GM23248 (cell line): ENCODE measurements at regions not wholly inside any gene's neighbourhood (a gene's known extent, or its start where the extent isn't known, plus 50 kb on each side); places are given as distances from the start of the nearest gene placed in this dataset.

Experiments
- EZH2 ChIP-seq: fragments of 200-600 bp; sonication (generic); IDR thresholded peaks from 2 replicates; pipeline ENCODE4 v1.6.1; 2018; ENCODE audit warnings: antibody characterized with exemption, mild to moderate bottlenecking; ENCODE audit not compliant: insufficient read depth, poor library complexity, severe bottlenecking
- EZH2phosphoT487 ChIP-seq: fragments of 200-600 bp; sonication (generic); IDR thresholded peaks from 2 replicates; pipeline ENCODE4 v1.6.1; 2018; ENCODE audit warnings: antibody characterized with exemption, moderate library complexity, mild to moderate bottlenecking, low read depth; ENCODE audit not compliant: insufficient read depth

DNA sequence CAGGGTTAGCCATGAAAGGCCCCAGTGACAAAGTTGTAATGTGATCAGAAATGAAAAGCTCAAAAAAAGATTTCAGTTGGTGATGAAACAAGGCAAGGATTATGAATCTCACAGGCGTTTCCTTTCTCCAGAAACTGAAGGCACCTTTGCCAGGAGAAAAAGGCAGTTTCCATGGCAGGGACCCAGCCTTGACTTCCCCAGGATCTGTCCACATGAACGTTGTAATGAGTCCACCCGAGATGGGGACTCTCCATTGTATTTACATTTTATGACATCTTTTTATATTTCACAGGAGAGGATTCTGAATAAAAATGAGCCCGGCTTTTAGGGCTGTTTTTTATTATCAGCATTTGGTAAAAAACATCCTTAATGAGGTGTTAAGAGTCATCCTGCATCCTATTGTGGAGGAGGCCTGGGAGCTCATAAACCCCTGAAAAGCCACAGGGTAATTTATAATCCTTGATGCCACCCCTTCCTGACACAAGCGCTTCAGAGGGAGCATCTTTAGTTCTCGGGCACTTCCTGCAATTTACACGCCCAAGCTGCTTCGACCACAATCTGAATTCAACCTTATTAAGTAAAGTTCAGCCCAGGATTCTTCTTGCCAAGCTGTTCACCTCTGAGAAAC is 74.1 kb upstream of the SALL4 start:
- TF ChIP-seq EZH2 (no peak), EZH2phosphoT487 (no peak)
